ENCODE measurements at regions not wholly inside any gene's neighbourhood (a gene's known extent, or its start where the extent isn't known, plus 50 kb on each side); places are given as distances from the start of the nearest gene placed in this dataset.

DNA sequence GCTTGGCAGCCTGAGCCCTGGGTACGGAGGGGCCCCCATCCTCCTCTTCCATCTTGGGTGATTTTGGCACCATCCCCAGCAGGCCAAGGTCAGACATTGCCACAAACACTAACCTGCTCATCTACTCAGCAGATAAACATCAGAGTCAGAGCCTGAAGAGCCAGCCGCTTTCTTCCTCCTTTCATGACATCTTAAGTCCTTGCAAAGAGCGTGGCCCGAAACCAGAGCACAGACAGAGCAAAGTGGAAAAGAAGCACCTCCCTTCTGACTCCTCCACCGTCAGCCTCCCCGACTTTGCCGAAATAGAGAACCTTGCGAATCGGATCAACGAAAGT is 60.4 kb upstream of the RPH3AL start:
- DNase-seq (ENCODE audit: low read depth in 3 of 3): no peak

DNA sequence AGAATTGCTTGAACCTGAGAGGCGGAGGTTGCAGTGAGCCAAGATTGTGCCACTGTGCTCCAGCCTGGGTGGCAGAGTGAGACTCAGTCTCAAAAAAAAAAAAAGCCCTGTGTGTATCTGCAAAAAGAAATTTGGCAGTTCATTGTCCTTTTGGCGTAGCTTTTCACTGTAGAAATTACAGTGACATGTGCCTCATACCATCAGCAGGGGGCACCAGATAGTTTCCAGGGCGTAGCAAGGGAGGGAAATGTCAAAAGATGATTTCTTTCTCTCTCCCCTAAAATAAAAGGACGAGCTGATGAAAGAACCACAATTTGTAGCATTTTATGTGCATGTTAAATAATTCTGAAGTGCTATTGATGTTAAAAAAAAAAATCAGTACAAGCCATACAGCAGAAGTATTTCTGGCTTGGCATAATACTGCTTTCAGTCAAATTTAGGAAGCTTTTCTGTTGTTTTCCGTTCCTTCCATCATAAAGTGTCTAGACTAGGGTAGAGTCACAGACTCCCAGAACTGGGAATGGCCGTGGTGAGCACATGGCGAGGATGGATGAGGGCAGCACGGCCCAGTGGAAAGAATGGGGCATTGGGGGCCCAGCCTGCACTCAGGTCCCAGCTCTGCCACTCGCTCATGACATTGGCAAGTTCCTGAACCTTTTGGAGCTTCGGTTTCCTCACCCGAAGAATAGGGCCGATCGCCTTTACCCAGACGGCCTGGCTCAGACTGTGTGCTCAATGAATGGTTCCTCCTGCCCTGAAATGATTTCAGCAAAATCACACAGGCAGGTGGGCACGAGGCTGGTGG is 59.8 kb upstream of the RPH3AL start:
- peak in 1 of 3 donors; percentile 46 for DNase-seq (ENCODE audit: low read depth in 3 of 3)

DNA sequence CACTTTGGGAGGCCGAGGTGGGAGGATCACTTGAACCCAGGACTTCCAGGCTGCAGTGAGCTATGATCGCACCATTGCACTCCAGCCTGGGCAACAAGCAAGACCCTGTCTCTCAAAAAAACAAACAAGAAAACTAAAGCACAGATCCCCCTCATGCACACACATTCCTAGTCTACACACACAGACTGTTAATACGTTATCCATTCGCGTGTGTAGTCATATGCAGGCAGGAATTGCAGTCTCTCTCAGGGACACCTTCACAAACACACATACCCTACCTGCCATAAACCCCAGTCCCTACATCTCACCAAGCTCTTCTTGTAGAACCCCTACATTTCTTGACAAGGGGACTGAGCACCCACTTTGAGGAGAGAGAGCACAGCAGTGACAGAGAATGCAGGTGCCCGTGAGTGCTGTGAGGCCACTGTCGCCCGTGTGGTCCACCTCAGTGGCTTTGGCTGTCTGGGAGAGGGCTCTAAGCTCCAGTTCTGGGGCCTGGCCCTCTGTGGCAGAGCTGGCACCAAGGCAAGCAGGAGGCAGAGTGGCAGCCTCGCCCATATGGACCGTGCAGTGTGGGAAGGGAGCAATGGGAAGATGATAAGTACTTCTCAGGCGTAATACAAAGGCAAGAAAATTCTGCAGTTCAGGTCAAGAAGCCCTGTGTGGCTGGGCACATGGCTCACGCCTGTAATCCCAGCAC is 59.0 kb upstream of the RPH3AL start:
- DNase-seq (ENCODE audit: low read depth in 3 of 3): no peak

DNA sequence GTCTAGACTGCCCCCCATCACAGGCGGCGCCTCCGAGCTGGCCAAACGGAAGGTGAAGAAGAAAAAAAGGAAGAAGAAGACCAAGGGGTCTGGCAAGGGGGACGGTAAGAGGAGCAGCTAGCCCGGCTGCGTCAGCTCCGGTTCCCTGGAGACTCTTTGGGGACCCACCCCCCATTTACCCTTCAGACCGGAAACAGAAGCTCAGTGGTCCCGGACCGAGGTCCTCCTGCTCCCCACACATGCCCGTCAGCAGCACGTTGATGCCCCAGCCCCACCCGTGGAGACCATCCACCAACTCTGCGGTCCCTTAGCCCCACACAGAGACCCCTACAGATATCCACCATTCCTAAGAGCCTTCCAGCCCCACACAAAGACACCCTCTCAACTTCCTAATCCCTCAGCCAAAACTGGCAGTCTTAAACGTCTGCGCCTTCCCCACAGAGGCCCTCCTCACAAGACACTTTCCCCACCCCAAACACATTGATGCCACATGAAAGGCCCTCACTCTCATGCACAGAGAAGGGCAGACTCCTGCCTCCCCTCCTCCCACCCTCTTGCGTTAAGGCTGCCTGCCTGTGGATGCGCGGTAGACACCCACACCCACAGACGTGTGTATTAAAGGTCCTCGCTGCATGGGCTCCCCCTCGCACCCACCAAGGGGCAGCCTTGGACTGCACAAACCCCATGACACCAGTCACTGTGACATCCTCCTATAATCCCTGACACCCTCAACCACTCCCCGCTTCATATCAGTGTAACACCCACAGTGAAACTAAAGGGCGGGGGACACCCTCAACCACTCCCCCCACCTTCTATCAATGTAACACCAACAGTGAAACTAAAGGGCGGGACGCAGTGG is 58.2 kb upstream of the RPH3AL start:
- DNase-seq (ENCODE audit: low read depth in 3 of 3): no peak

DNA sequence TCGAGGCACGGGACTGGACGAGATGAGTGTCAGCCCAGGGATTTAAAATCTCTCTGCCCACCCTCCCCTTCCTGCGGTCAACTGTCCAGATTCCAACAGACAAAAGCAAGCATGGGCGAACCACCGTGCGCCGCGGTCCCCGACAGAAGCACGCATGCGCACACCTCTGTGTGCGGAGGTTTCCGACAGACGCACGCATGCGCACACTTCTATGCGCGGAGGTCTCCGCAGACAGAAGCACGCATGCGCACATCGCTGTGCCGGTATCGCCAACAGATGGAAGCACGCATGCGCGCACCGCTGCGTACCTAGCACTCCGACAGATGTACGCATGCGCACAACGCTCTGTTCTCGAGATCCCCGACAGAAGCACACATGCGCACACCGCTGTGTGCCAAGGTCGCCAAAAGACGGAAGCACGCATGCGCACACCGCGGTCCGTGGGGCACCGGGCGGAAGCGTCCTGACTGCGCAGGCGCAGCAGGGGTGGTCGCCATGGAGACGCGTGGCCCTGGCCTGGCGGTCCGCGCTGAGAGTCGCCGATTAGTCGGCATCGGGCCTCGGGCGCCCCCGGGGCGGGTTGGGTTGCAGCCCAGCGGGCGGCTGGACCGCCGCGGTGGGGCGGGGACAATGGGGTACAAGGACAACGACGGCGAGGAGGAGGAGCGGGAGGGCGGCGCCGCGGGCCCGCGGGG is 57.4 kb upstream of the RPH3AL start:
- DNase-seq (ENCODE audit: low read depth in 3 of 3): peak; percentile 97 to 99 (median 98)

DNA sequence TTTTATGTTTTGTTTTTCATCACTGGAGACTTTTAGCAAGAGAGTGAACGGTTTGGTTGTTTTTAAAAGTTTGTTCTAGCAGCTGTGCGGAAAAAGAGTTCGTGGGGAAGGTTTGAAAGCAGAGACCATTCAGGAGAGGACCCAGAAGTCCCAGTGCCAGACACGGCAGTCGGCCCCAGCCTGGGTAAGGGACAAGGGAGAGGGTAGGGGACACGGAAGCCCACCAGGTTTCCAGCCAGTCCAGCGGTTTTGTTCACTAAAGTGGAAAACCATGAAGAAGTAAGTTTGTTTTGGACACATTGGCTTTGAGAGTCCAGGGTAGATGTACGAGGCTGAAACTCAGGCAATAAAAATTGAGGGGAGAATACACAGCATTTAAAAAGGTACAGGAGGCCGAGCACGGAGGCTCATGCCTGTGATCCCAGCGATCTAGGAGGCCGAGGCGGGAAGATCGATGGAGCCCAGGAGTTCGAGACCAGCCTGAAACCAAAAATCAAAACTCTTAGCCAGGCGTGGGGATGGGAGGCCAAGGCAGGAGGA is 56.8 kb upstream of the RPH3AL start:
- DNase-seq (ENCODE audit: low read depth in 3 of 3): no peak

DNA sequence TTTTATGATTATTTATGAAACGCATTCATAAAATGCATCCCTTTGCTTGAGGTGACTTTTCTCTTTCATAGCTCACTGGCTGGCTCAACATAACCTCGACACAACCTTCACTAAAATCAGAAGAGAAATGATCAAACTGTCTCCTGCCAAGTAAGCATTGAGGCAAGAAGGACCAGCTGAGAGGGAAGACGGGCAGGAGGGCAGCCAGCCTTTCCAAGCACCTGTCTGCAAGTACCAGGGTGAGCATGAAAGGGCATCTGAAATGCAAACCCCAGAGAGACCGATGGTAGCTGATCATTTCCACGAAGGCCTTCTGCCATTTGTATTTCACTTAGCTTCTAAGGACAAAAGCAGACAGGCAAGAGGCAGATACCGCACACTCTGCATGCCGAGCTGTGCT is 52.1 kb upstream of the RPH3AL start:
- DNase-seq (ENCODE audit: low read depth in 3 of 3): no peak

Measured in stimulated activated CD4-positive, alpha-beta T cell treated with anti-CD3 and anti-CD28 coated beads, TNF-alpha, amount 100 ng/mL, for 48 hours (primary cell).